Activated CD4-positive, alpha-beta T cell treated with anti-CD3 and anti-CD28 coated beads, Interleukin-2, amount 50 U/mL, for 48 hours (primary cell): ENCODE measurements at regions not wholly inside any gene's neighbourhood (a gene's known extent, or its start where the extent isn't known, plus 50 kb on each side); places are given as distances from the start of the nearest gene placed in this dataset.

ENCODE experiments used
- DNase-seq, 2 experiments: peaks; one replicate each; pipeline ENCODE4 v3.0.0-alpha.2; 2020

- no peak for DNase-seq
Measured at GRCh38 chr1:30192969-30193630, 530.3 kb downstream of the MATN1 start.

DNA sequence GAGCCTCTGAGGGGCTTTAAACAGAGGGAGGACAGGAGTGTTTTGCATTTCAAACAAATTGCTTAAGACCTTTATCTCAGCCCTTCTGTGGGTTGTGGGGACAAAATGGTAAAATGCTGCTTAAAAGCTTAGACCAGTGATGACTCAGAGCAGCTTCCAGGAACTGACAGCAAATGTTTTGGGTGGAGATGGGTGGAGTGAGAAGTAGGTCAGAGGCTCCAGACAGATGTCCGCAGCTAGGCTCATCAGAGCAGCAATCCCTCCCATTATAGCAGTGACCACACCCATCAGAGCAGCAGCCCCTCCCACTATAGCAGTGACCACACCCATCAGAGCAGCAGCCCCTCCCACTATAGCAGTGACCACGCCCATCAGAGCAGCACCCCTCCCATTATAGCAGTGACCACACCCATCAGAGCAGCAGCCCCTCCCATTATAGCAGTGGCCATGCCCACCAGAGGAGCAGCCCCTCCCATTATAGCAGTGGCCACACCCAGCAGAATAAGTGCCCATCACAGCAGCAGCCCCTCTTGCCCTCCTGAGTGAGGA is 532.2 kb downstream of the MATN1 start:
- DNase-seq = peak; percentile 18 to 19

GRCh38 chr1:30190511-30191153 is 532.8 kb downstream of the MATN1 start:
- no peak for DNase-seq

DNA sequence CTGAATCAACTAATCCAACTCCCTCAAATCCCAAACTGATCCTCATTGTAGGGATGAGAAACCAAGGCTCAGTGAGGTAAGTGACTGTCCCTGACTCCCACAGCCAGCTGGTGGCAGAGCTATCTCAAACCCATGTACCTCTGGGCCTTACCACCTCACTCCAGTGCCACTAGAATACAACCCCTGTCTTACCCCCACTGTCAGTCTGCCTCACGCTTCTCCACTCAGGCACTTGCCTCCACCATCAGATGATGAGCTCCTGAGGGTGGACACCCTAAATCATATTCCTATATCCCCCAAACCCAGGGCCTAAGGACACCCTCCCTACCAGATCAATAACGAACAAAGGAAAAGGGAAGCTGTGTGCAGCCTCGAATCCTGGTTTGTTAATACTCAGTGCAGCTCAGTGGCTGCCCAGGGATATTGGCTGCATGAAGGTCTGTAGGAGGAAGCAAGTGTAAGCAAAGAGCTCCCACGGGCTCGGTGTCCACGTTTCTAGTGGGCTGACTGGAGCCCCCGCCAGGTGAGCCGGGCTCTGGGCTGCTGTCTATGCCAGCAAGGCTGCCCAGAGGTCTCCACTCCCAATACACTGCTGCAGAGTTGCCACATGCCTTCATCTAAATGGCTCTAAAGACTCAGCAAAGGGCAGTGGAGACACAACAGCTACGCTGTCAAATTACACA is 533.4 kb downstream of the MATN1 start:
- no peak for DNase-seq

GRCh38 chr1:30188999-30189398 is 534.4 kb downstream of the MATN1 start:
- DNase-seq = no peak

DNA sequence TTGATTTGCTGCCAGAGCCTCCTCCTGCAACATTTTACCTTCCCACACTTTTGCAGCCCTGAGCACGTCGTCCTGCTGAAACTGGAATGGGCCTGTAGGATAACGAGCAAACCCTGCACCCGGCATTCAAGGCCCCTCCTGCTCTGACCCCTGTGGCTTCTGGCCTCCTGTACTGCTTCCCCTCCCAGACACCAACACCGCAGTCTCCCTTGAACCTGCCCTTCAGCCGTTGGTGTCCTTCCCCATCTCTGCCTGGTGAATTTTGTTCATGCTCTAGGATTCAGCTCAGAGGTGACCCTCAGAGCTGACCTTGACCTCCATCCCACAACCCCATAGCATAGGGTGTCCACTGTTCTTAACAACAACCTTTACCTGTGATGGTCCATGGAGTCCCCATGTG is 535.1 kb downstream of the MATN1 start:
- DNase-seq = no peak

DNA sequence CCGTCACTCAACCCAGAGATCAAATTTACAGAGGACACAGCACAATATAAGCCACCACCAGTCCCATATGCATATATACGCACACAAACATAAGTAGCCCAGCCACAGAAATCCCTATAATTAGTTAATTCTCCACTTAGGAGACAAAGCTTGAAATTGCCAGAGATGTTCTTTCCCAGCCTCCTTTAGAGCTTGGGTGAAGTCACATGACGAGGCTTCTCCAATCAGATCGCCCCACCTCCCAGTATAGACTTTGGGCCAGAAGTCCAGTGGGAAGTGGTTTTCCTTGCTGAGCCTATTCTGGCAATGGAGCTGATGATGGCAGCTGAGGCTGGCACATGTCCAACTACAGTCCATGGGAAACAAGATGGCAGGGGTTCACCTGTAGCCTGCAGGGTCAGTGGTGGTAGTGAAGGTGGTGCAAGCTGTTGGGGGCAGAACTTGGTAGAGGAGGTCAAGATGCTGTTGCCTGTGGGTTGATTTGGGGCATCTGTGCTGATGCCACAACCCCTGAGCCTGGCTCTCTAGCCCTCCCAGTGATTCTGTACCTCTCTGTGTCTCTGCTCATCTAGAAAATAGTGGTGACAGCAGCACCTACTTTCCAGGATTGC is 535.9 kb downstream of the MATN1 start:
- no peak for DNase-seq

- DNase-seq = no peak
Measured at GRCh38 chr1:30186586-30186985, 536.8 kb downstream of the MATN1 start.

- DNase-seq = no peak
Measured at GRCh38 chr1:30185809-30186208, 537.6 kb downstream of the MATN1 start.

GRCh38 chr1:30185313-30185712 is 538.1 kb downstream of the MATN1 start:
- no peak for DNase-seq

DNA sequence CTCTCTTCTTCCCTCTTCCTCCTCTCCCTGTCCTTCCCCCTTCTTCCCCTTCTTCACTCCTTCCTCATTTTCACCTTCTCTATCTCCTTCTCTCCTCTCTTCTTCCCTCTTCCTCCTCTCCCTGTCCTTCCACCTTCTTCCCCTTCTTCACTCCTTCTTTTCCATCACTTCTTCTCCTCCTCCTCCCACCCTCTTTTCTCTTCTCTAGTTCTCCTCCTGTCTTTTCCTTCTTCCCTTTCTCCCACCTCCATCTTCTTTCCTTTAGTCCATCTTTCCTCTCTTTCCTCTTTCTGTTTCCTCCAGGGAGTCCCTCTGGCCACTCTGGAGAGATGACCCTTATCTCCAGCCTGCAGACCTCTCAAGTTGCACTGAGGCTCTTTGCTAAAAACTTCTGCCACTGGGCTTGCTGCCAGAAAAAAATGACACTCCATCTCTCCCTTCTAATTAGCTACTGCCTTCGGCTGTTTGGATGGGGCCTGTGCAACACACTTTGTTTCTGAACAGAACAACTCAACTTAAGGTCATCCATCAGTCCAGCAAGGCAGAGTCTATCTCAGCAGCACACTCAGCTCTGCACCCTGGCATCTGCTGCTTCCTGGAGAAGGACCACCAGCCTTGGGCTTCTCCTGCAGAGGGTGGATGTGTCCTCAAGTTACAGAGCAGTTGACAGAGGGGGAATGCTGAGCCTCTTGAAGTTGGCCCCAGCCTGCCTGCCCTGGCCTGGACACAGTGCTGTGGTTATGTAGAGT is 538.8 kb downstream of the MATN1 start:
- DNase-seq = no peak

- no peak for DNase-seq
Measured at GRCh38 chr1:30183895-30184294, 539.5 kb downstream of the MATN1 start.

- DNase-seq = no peak
Measured at GRCh38 chr1:30183006-30183405, 540.4 kb downstream of the MATN1 start.

- DNase-seq = no peak
Measured at GRCh38 chr1:30179942-30180543, 543.3 kb downstream of the MATN1 start.

DNA sequence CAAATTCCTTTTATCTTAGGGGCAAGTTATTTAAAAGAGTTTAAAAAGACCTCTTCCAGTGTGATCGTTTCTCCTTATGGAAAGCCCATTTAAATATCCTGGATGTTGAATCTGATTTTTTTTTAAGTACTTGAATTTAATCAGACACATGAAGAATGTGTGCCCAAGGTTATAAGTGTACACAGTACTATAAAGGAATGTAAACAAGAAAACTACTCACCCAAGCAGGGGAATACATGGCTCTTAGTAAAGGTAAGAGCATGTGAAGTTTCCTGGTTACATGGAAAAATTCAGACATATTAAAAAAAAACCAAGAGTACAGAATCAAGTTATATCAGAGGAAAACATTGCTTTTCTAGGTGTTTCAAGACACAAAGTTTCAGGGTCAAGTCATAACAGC is 546.9 kb downstream of the MATN1 start:
- DNase-seq = no peak

DNA sequence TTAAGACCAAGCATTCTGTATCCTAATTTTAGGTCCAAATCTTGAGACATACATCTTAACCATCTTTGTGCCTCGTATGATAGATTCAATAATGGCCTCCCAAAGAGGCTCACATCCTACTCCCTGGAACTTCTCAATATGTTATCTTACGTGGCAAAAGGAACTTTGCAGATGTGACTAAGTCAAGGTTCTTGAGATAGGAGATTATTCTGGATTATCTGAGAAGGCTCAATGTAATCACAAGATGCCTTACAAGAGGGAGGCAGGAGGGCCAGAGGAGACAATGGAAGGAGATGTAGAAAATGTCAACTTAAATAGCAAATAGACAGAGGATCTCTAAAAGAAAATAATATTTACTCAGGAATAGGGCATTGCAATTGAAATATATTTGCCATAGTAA is 548.9 kb downstream of the MATN1 start:
- DNase-seq = no peak

- no peak for DNase-seq
Measured at GRCh38 chr1:30173560-30173959, 549.8 kb downstream of the MATN1 start.

GRCh38 chr1:30172757-30173156 is 550.6 kb downstream of the MATN1 start:
- DNase-seq = no peak

DNA sequence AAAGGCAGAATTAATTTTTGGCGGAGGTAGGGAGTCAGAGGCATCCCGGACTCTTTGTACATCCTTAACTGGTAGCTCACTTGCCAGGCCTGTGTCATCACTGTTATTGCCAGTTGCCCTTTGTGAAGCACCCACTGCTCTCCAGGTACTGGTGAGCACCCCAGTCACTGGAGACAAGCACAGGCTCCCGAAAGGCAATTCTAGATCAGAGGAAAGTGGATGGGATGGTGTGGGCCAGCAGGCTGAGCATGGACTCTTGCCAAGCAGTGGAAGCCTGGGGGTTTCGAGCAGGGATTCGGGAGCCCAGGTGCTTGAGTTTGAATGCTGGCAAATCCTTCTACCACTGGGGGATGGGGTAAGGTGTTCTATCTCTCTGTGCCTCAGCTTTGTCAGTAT is 551.1 kb downstream of the MATN1 start:
- DNase-seq = no peak

DNA sequence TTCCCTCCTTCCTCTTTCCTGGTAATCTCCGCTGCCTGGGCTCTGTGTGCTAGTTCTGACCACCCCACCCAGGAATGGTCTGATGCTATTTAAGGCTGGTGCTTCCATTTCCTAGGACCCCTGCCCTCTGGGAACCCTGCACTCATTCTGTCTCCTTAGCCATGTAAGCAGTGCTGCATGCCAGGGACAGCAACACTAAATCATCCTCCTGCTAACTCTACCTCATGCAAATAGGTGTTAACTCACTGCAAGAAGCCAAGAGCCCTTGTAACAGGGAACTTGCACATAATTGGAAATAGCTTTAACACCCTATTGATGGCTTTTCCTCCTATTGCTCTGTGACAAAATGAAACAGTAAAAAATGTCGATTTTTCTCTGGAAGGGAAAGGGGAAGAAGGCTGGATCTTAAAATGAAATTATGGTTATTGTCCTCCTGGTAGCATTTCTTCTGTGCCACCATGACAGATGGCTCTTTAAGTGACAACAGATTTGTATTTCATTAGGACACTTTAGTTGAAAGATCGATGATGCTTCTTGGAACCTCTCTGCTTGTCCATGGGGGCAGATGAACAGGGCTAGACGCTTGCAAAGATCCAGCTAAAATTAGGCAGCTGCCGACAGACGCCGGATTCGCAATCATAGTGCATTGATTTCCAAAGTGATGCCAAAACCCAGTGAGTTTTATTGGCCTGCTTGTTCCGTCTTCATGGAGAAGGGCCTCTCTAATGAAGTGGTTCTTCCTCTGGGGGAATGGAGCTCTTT is 551.7 kb downstream of the MATN1 start:
- DNase-seq = no peak

GRCh38 chr1:30169269-30169668 is 554.1 kb downstream of the MATN1 start:
- no peak for DNase-seq

DNA sequence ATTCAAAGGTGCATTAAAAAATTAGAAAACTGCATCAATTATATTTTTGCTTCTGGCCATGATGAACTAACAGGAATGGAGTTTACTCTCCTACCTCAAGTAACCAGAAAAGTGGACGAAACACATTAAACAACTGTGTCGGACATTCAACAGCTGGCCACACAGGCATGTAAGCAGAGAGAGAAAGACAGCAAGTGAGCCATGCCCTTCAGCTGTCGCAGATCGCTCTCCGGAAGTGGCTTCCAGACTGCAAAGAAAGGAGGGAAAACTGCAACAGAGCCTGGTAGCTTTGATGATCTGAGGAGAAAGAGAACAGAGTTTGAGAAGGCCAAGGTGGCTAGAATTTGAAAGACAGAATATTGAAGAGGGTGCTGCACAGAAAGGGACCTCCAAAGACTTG is 557.2 kb downstream of the MATN1 start:
- no peak for DNase-seq
